ENCODE measurements at regions not wholly inside any gene's neighbourhood (a gene's known extent, or its start where the extent isn't known, plus 50 kb on each side); places are given as distances from the start of the nearest gene placed in this dataset.

- peaks cover 51% of the 10 kb centered on the region for H3K27me3 ChIP-seq (ENCODE audit: insufficient read depth, low read length)
- H3K9me3 ChIP-seq (ENCODE audit: low read depth, low read length) = no peaks in the 10 kb centered on the region
- H3K36me3 ChIP-seq (ENCODE audit: insufficient read depth, low read length) = no peaks in the 10 kb centered on the region
- H3K4me3 ChIP-seq (ENCODE audit: insufficient read depth, low read length) = peak overlapping the region; percentile 3
- H4K20me1 ChIP-seq (ENCODE audit: insufficient read depth, low read length) = no peaks in the 10 kb centered on the region
- H3K4me1 ChIP-seq (ENCODE audit: insufficient read depth, low read length) = no peaks in the 10 kb centered on the region
- H2AFZ ChIP-seq (ENCODE audit: low read length) = no peak overlapping the region
- no peak overlapping the region for H3K27ac ChIP-seq (ENCODE audit: low read depth, low read length)
- peak; percentile 92 for DNase-seq (ENCODE audit: insufficient read length, low spot score, missing footprints)
- no peak for TF ChIP-seq CTCF (IDR thresholded peaks at IDR 0.05; ENCODE audit: extremely low read depth, low read depth, low read length)
- no peak overlapping the region for H3K4me2 ChIP-seq (ENCODE audit: insufficient read depth, low read length)
- no peaks in the 10 kb centered on the region for H3K79me2 ChIP-seq (ENCODE audit: insufficient read depth, low read length)
Observed at GRCh38 chr17:49901460-49902331, 53.8 kb upstream of the TAC4 start.

DNA sequence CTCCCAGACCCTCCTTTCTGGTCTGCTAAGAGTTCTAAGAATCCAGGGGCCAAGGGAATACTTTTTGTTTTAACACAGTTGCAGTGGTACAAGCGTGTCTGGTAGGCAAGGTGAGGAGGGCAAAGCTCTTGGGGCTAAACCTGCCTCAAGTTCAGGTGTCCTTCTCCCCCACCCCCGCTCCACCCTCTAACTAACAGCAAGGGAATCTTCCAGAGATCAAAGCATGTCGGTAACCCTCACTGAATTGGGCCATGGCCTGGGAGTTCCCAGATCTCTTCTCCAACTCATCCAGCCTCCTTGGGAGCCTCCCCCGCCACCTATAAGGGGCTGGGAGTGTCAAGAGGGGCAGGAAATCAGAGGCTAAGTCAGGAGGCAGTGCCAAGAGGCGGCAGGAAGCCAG, 55.7 kb upstream of the TAC4 start:
- no peaks in the 10 kb centered on the region for H3K9me3 ChIP-seq (ENCODE audit: low read depth, low read length)
- H2AFZ ChIP-seq (ENCODE audit: low read length) = no peak overlapping the region
- TF ChIP-seq CTCF (IDR thresholded peaks at IDR 0.05; ENCODE audit: extremely low read depth, low read depth, low read length) = no peak
- no peak for DNase-seq (ENCODE audit: insufficient read length, low spot score, missing footprints)
- no peaks in the 10 kb centered on the region for H3K4me1 ChIP-seq (ENCODE audit: insufficient read depth, low read length)
- no peak overlapping the region for H3K4me2 ChIP-seq (ENCODE audit: insufficient read depth, low read length)
- H3K4me3 ChIP-seq (ENCODE audit: insufficient read depth, low read length) = no peak overlapping the region
- no peaks in the 10 kb centered on the region for H3K79me2 ChIP-seq (ENCODE audit: insufficient read depth, low read length)
- H3K27ac ChIP-seq (ENCODE audit: low read depth, low read length) = no peak overlapping the region
- H4K20me1 ChIP-seq (ENCODE audit: insufficient read depth, low read length) = no peaks in the 10 kb centered on the region
- peaks cover 44% of the 10 kb centered on the region for H3K27me3 ChIP-seq (ENCODE audit: insufficient read depth, low read length)
- no peaks in the 10 kb centered on the region for H3K36me3 ChIP-seq (ENCODE audit: insufficient read depth, low read length)

DNA sequence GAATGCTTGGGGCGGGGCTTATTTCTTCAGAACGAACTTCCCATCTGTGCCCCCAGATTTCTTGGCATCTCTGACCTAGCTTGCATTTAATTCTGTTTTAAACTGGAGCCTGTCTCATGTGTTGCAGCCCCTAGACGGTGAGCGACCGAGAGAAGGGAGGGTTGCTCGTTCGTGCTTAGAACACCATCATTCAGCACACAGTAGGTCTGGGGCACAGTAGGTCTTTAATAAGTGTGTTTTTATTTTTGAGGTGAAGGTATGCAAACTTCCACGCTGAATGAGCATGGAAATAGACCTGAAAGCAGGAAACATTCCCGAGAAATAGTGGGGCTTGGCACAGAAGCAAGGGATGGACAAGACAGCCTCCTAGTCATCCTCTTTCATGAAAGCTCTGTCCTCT, 57.0 kb upstream of the TAC4 start:
- Histone ChIP-seq H3K9me3 (ENCODE audit: low read depth, low read length) (no peaks in the 10 kb centered on the region), H3K27me3 (ENCODE audit: insufficient read depth, low read length) (peaks cover 52% of the 10 kb centered on the region), H3K79me2 (ENCODE audit: insufficient read depth, low read length) (no peaks in the 10 kb centered on the region), H2AFZ (ENCODE audit: low read length) (no peak overlapping the region), H3K36me3 (ENCODE audit: insufficient read depth, low read length) (no peaks in the 10 kb centered on the region), H4K20me1 (ENCODE audit: insufficient read depth, low read length) (no peaks in the 10 kb centered on the region), H3K4me1 (ENCODE audit: insufficient read depth, low read length) (no peaks in the 10 kb centered on the region), H3K4me3 (ENCODE audit: insufficient read depth, low read length) (no peak overlapping the region), H3K4me2 (ENCODE audit: insufficient read depth, low read length) (no peak overlapping the region), H3K27ac (ENCODE audit: low read depth, low read length) (no peak overlapping the region)
- TF ChIP-seq CTCF (IDR thresholded peaks at IDR 0.05; ENCODE audit: extremely low read depth, low read depth, low read length) = no peak
- no peak for DNase-seq (ENCODE audit: insufficient read length, low spot score, missing footprints)

GRCh38 chr17:49906531-49907136, 58.8 kb upstream of the TAC4 start:
- DNase-seq (ENCODE audit: insufficient read length, low spot score, missing footprints) = no peak
- no peak overlapping the region for H2AFZ ChIP-seq (ENCODE audit: low read length)
- no peaks in the 10 kb centered on the region for H3K36me3 ChIP-seq (ENCODE audit: insufficient read depth, low read length)
- no peaks in the 10 kb centered on the region for H3K9me3 ChIP-seq (ENCODE audit: low read depth, low read length)
- peaks cover 58% of the 10 kb centered on the region for H3K27me3 ChIP-seq (ENCODE audit: insufficient read depth, low read length)
- no peak overlapping the region for H3K4me3 ChIP-seq (ENCODE audit: insufficient read depth, low read length)
- peaks cover 6% of the 10 kb centered on the region for H3K4me1 ChIP-seq (ENCODE audit: insufficient read depth, low read length)
- TF ChIP-seq CTCF (IDR thresholded peaks at IDR 0.05; ENCODE audit: extremely low read depth, low read depth, low read length) = no peak
- no peaks in the 10 kb centered on the region for H3K79me2 ChIP-seq (ENCODE audit: insufficient read depth, low read length)
- no peak overlapping the region for H3K27ac ChIP-seq (ENCODE audit: low read depth, low read length)
- H3K4me2 ChIP-seq (ENCODE audit: insufficient read depth, low read length) = no peak overlapping the region
- no peaks in the 10 kb centered on the region for H4K20me1 ChIP-seq (ENCODE audit: insufficient read depth, low read length)
